ENCODE measurements at regions not wholly inside any gene's neighbourhood (a gene's known extent, or its start where the extent isn't known, plus 50 kb on each side); places are given as distances from the start of the nearest gene placed in this dataset.

DNA sequence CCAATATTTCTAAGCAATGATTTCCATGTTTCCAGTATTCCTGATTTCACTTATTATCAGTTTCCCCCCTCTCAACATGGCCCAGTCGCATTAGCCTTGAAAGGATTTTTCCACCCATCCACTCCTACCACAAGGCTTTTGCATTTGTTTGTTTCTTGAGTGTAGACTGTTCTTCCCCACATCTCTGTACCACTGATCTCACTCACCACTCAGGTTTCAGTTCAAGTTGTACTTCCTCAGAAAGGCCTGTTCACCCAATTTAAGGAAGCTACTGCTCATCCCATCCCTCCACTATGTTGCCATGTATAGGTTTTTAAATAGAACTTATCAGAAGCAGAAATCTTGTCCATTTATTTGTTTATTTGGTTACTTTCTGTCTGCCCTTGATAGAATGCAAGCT is 472.3 kb downstream of the FAM181B start:
- no peak overlapping the region for H3K27ac Mint-ChIP-seq
- H3K27me3 Mint-ChIP-seq (ENCODE audit: insufficient read depth): no peaks in the 10 kb centered on the region
- DNase-seq: no peak
- no peaks in the 10 kb centered on the region for H3K36me3 ChIP-seq (ENCODE audit: control insufficient read depth, insufficient read depth, low read length)
- H3K27ac ChIP-seq (ENCODE audit: low read depth, low read length): no peak overlapping the region
- WGBS, 2 experiments (ENCODE audit: insufficient coverage in 1 of 2, insufficient read length in 1 of 2): 80% methylated on average over 1 of the region's 1 CpG; no CpG with 5 or more reads in 1 of the 2 experiments
- H3K4me3 ChIP-seq (ENCODE audit: low read length): no peak overlapping the region
- TF ChIP-seq, protein P1, sequence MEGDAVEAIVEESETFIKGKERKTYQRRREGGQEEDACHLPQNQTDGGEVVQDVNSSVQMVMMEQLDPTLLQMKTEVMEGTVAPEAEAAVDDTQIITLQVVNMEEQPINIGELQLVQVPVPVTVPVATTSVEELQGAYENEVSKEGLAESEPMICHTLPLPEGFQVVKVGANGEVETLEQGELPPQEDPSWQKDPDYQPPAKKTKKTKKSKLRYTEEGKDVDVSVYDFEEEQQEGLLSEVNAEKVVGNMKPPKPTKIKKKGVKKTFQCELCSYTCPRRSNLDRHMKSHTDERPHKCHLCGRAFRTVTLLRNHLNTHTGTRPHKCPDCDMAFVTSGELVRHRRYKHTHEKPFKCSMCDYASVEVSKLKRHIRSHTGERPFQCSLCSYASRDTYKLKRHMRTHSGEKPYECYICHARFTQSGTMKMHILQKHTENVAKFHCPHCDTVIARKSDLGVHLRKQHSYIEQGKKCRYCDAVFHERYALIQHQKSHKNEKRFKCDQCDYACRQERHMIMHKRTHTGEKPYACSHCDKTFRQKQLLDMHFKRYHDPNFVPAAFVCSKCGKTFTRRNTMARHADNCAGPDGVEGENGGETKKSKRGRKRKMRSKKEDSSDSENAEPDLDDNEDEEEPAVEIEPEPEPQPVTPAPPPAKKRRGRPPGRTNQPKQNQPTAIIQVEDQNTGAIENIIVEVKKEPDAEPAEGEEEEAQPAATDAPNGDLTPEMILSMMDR (conservative IDR thresholded peaks at IDR 0.05): no peak
- H3K9me3 Mint-ChIP-seq: no peaks in the 10 kb centered on the region
- no peaks in the 10 kb centered on the region for H3K4me1 Mint-ChIP-seq
- no peaks in the 10 kb centered on the region for H3K36me3 Mint-ChIP-seq (ENCODE audit: low read depth)
- no peaks in the 10 kb centered on the region for H3K27me3 ChIP-seq (ENCODE audit: control insufficient read depth, insufficient read depth, low read length, poor library complexity, severe bottlenecking)
- H3K4me3 Mint-ChIP-seq: no peak overlapping the region
- no peaks in the 10 kb centered on the region for H3K9me3 ChIP-seq (ENCODE audit: control insufficient read depth, low read length)
- no peak overlapping the region for H3K9ac ChIP-seq (ENCODE audit: extremely low read depth, low read length, poor library complexity, severe bottlenecking)
- no peaks in the 10 kb centered on the region for H3K4me1 ChIP-seq (ENCODE audit: control insufficient read depth, insufficient read depth, low read length)

DNA sequence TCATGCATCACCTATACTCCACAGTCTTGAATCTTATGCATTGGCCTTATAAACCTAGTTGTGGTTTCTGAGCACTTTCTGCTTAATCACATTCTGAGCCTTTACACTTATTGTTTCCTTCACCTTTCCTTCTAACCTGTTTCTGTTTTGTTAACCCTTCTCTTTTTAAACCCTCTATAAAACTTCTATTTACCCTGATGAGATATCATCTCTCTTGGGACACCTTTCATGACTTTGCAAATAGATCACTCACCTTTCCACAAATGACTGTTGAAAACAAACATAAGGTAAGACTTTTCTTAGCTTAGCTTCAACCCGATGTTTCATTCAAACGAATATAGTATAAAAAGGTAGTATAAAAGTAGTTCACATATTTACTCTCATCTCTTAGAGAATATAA is 483.6 kb downstream of the FAM181B start:
- DNase-seq: no peak
- Mint-ChIP-seq H3K36me3 (ENCODE audit: low read depth) (no peaks in the 10 kb centered on the region), H3K9me3 (no peaks in the 10 kb centered on the region), H3K4me1 (peaks cover 9% of the 10 kb centered on the region), H3K4me3 (no peak overlapping the region), H3K27ac (no peak overlapping the region), H3K27me3 (ENCODE audit: insufficient read depth) (peaks cover 1% of the 10 kb centered on the region)
- Histone ChIP-seq H3K36me3 (ENCODE audit: control insufficient read depth, insufficient read depth, low read length) (no peaks in the 10 kb centered on the region), H3K9ac (ENCODE audit: extremely low read depth, low read length, poor library complexity, severe bottlenecking) (no peak overlapping the region), H3K27ac (ENCODE audit: low read depth, low read length) (no peak overlapping the region), H3K27me3 (ENCODE audit: control insufficient read depth, insufficient read depth, low read length, poor library complexity, severe bottlenecking) (no peaks in the 10 kb centered on the region), H3K4me3 (ENCODE audit: low read length) (no peak overlapping the region), H3K9me3 (ENCODE audit: control insufficient read depth, low read length) (no peaks in the 10 kb centered on the region), H3K4me1 (ENCODE audit: control insufficient read depth, insufficient read depth, low read length) (no peaks in the 10 kb centered on the region)
- WGBS, 2 experiments (ENCODE audit: insufficient coverage in 1 of 2, insufficient read length in 1 of 2): no CpG with 5 or more reads among the region's 2 CpGs
- TF ChIP-seq, protein P1 (conservative IDR thresholded peaks at IDR 0.05): no peak

DNA sequence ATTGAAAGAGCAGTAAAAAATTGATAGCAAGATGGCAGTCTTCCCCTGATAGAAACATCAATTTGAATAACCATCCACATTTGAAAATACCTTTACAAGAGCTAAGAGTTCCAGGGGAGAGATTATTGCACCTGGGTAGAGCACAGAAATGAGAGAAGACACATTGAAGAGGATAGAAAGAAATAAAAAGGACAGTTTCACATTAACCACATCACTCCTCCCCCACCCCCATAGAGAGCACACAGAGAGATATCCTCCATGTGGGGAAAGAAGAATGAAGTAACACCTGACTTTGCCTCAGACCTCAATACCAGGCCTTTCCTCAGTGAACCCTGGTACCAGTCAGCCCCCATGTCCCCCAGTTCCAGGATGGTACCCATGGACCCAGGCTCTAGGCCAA is 486.7 kb downstream of the FAM181B start:
- H3K36me3 ChIP-seq (ENCODE audit: control insufficient read depth, insufficient read depth, low read length): no peaks in the 10 kb centered on the region
- H3K9me3 Mint-ChIP-seq: no peaks in the 10 kb centered on the region
- H3K4me1 ChIP-seq (ENCODE audit: control insufficient read depth, insufficient read depth, low read length): no peaks in the 10 kb centered on the region
- peaks cover 1% of the 10 kb centered on the region for H3K27me3 Mint-ChIP-seq (ENCODE audit: insufficient read depth)
- H3K4me3 ChIP-seq (ENCODE audit: low read length): no peak overlapping the region
- no peak overlapping the region for H3K9ac ChIP-seq (ENCODE audit: extremely low read depth, low read length, poor library complexity, severe bottlenecking)
- H3K4me1 Mint-ChIP-seq: peaks cover 9% of the 10 kb centered on the region
- H3K27ac ChIP-seq (ENCODE audit: low read depth, low read length): no peak overlapping the region
- no peaks in the 10 kb centered on the region for H3K36me3 Mint-ChIP-seq (ENCODE audit: low read depth)
- TF ChIP-seq, protein P1 (conservative IDR thresholded peaks at IDR 0.05): no peak
- no peaks in the 10 kb centered on the region for H3K27me3 ChIP-seq (ENCODE audit: control insufficient read depth, insufficient read depth, low read length, poor library complexity, severe bottlenecking)
- no peaks in the 10 kb centered on the region for H3K9me3 ChIP-seq (ENCODE audit: control insufficient read depth, low read length)
- H3K4me3 Mint-ChIP-seq: no peak overlapping the region
- no peak overlapping the region for H3K27ac Mint-ChIP-seq
- no peak for DNase-seq

Measured in endodermal cell (in vitro differentiated cells).